ENCODE measurements at regions not wholly inside any gene's neighbourhood (a gene's known extent, or its start where the extent isn't known, plus 50 kb on each side); places are given as distances from the start of the nearest gene placed in this dataset.

DNA sequence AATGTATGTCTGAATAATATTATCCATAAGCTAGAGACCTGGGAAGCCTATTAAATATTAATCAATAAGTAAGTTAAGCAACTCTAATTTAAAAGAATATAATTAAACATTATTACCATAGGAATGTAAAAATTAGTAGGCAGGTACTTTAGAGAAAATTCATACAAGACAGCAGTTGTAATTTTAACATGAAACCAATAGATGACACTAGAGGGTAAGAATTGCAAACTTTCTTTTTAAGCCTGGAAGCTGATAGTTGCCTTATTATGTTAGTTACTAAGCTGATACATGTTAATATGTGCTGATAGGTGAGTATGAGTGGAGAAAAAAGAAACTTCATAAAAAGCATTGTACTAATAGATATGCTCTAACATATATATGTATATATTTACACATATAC lies 1157.4 kb downstream of the FAM133A start:
- TF ChIP-seq, protein P1, sequence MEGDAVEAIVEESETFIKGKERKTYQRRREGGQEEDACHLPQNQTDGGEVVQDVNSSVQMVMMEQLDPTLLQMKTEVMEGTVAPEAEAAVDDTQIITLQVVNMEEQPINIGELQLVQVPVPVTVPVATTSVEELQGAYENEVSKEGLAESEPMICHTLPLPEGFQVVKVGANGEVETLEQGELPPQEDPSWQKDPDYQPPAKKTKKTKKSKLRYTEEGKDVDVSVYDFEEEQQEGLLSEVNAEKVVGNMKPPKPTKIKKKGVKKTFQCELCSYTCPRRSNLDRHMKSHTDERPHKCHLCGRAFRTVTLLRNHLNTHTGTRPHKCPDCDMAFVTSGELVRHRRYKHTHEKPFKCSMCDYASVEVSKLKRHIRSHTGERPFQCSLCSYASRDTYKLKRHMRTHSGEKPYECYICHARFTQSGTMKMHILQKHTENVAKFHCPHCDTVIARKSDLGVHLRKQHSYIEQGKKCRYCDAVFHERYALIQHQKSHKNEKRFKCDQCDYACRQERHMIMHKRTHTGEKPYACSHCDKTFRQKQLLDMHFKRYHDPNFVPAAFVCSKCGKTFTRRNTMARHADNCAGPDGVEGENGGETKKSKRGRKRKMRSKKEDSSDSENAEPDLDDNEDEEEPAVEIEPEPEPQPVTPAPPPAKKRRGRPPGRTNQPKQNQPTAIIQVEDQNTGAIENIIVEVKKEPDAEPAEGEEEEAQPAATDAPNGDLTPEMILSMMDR (conservative IDR thresholded peaks at IDR 0.05 in 1 of 2, IDR thresholded peaks at IDR 0.05 in 1 of 2; ENCODE audit: extremely low read depth in 1 of 2, insufficient read depth in 1 of 2, low read depth in 1 of 2, low read length in 2 of 2) = peak; percentile 53 to 69
- no peak for TF ChIP-seq EZH2 (IDR thresholded peaks at IDR 0.05; ENCODE audit: borderline replicate concordance, low read length)
